HG02798 (cell line): ENCODE measurements at regions not wholly inside any gene's neighbourhood (a gene's known extent, or its start where the extent isn't known, plus 50 kb on each side); places are given as distances from the start of the nearest gene placed in this dataset.

Source experiments
- ATAC-seq: cut with Tn5 transposase; IDR thresholded peaks from one replicate; pipeline ENCODE4 v1.9.1; 2021; ENCODE audit warnings: mild to moderate bottlenecking; ENCODE audit not compliant: unreplicated experiment, poor library complexity

- peak; percentile 96 for ATAC-seq
Measured at GRCh38 chr3:194070634-194071409, 65.1 kb upstream of the HES1 start.

GRCh38 chr3:194072097-194072428, 63.9 kb upstream of the HES1 start:
- no peak for ATAC-seq

GRCh38 chr3:194072691-194073279, 63.2 kb upstream of the HES1 start:
- no peak for ATAC-seq

- no peak for ATAC-seq
Measured at GRCh38 chr3:194073926-194074325, 62.0 kb upstream of the HES1 start.

DNA sequence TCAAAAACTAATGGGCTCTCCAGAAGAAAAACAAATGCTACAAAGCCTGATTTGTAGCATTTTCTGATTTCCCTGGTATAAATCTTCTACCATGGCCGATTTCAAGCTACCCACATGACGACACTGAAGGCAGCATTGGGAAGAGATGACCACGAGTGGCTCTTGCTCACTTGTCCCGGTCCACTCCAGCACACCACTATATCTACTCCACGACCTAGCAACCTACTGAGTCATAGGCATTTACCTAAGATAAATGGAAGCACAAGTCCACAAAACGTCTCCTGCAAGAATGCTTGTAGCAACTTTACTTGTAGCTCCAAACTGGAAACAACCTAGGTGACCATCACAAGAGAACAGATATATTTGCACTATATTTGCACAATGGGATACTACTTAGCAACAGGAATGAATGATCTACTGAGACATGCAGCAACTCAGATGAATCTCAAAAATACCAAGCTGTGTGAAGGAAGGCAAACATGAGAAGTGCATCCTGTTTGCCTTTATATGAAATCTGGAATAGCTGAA, 60.8 kb upstream of the HES1 start:
- ATAC-seq, result no peak

DNA sequence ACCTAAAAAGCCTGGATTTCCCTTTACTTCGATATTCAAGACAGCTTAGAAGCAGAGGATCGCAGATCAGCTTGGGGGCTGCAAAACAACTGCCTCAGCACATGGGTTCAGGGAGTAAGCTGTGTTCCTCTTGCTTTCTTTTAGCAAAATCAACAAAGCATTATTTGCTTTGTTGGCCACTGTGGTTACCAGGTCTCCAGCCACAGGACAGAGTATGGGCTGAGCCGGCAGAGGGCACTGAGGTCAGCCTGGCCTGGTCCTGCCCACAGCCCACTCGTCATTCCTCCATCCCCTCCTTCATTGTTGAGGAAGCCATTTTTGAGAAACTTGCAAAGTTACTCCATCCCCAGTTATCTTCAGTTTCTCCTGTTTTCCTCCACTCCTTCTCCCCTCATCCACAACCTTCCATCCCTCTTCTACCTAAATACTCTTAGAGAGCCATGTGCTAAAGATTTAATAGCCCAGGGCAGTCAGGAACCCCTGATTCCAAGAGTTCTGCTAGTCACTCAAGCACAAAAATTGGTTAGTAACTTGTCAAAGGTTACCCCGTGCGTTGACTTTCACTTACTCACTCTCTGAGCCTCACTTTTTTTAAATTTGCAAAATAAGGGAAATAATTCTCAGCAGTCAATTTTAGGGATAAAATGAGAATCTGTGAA, 60.0 kb upstream of the HES1 start:
- no peak for ATAC-seq

DNA sequence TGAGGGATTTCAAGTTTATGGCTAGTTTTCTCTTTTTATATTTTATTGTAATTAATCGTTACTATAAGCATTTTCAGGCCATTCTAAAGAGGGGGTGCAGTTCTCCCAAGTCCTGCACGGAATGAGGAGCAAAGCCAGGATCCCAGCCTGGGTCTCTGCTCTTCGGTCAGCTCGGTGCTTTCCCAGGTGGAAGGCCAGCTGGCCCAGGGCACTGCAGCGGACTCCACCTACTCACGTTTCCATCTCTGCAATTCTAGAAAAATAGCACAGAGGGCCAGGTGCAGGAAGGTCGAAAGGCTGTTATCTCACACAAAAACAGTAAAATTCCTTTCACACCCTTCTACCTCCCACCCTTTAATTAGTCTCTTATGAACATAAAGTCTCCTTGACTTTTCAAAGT, 59.5 kb upstream of the HES1 start:
- ATAC-seq, result no peak

- ATAC-seq, result no peak
Measured at GRCh38 chr3:194077602-194078001, 58.3 kb upstream of the HES1 start.

DNA sequence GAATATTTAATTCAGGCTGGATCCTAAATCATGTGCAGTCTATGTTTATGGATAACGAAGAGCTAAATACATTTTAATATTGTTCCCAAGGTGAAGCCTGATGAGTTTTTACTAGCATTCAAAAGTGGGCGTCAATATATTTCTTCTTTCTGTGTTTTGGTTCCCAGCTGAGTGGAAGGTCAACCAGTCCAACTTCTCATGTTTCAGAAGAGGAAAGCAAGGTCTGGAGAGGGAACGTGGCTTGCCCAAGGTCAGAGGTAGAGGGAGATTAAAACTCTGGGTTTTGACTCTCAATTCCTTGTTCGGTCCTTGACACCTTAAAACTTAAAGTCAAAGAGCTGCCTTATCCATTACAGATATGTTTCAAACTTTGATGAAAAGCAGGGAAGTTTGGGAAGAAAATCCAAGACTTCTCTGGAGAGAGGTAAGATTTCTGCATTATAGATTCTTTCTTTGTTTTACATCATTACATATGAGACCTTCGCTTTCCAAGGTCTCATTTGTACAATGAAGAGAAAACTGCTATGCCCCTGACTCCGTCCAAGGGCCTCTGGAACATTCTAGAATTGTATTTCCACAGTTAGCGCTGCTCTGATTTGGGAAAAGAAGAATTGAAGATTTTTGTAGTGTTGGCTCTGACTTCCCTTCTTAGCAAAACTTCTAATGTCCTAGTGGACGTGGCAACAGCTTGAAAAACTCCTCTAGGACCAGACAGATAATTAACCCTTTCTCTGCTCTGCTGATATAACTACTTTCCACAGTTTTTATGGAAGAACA, 57.7 kb upstream of the HES1 start:
- ATAC-seq, result no peak

- no peak for ATAC-seq
Measured at GRCh38 chr3:194079702-194080172, 56.2 kb upstream of the HES1 start.

DNA sequence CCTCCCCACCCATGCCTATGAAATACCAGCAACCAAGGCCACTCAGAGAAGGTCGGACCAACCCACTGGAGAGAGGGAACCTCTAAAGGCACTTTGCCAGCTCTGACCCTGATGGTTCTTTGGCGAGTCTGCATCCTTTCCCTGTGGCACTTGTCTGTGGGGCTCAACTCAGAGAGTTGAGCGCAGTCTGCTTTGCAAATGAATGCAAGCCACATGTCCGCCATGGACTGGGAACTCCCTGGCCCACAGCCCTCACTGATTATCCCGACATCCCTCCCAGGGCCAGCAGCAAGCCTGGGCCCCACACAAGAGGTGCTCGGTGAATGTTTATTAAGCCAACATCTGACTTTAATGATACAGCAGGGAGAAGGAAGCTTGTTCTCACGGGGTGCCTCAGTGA, 55.5 kb upstream of the HES1 start:
- ATAC-seq, result no peak

GRCh38 chr3:194080913-194081800, 54.8 kb upstream of the HES1 start:
- no peak for ATAC-seq

DNA sequence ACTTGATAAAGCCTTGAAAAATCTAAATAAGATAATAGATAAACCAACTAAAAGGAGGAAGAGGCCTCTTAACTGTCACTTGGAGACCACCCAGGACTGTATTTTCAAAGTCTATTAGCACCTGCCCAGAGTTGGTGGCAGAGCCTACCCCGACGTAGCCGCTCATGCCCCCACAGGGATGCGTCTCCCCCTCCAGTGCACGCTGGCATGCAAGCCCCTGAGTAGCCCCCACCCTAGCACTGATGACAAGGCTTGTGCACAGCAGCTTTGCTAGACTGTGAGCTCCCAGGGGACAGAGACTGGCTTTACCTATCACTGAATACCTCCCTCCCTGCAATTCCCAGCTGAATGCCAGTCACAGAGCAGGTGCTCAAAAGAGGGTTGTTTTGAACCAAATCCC, 54.1 kb upstream of the HES1 start:
- ATAC-seq, result no peak

GRCh38 chr3:194082743-194083636, 53.0 kb upstream of the HES1 start:
- ATAC-seq, result no peak

DNA sequence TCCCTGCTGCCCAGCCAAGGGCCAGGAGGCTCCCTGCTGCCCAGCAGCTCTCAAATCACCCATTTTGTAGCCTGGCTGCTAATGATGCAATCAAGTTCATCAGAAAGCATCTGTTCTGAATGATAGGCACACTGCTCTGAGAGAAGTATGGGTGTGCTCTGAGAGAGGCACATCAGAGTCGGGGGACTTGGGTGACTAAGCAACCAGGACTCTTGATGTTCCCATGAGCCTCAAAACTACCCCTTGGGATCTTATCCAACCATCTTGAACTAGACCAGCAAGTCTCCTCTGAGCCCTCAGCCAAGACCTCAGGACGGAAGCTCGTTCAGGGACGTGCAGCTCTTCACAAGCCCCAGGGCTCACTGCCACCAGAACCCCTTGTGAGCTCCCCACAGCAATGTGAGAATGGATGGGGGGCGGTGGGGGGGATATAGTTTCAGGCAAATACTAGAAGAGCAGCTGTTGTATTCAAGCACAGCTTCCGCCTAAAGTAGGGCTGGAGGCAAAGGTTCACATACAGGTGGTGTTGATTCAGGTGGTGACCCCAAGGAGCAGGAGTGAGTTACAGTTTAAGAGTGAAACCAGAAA, 52.2 kb upstream of the HES1 start:
- ATAC-seq, result peak; percentile 26

DNA sequence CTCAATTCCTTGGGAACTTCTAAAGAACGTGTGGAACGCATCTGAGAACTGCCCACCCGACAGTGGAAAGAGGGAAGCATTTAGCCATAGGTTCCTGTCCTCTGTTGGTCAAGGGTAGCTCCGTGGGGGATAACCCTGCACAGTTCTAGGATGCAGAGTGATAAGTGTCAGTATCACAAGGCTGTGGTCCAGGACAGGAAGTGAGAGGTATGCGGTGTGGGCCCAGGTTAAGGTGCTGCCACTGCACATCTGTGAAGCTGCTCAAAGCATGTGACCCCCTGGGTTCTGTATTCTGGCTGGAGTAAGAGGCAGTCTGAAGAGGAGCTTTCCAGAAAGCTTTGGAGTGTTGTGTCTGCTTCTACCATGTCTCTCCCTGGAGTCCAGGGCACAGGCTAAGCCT, 51.7 kb upstream of the HES1 start:
- peak; percentile 95 for ATAC-seq
